ENCODE measurements at regions not wholly inside any gene's neighbourhood (a gene's known extent, or its start where the extent isn't known, plus 50 kb on each side); places are given as distances from the start of the nearest gene placed in this dataset.
"Not testable (repeated sequence)": the region's sequence is repeated elsewhere in the genome, so short reads cannot be mapped to it uniquely, and the experiment has no call there.

DNA sequence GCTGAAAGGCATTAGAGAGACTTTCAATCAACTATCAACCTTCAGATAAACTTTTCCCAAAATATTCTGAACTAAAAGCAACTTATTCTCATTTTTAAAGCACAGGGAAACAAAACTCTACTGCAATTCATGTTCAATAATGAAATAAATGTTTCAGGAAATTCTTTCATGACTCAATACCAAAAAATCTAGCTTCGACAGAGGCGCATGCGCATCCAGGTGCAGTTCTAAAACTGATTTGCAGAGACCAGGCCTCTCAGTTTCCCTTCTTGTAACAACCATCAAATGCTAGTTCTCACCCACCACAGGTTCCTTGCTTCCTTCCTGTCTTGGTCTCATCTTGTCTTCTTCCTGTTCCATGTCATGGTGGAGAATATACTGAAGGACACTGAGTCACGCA lies 55.3 kb upstream of the NRBF2 start:
- no peak for TF ChIP-seq JUND (IDR thresholded peaks at IDR 0.05; ENCODE audit: low read depth)

GRCh38 chr10:63072951-63073350 lies 60.2 kb upstream of the NRBF2 start:
- TF ChIP-seq JUND (IDR thresholded peaks at IDR 0.05; ENCODE audit: low read depth) = no peak
- peak in 1 of 2 experiments; percentile 21 for DNase-seq (ENCODE audit: low read depth in 1 of 2, low spot score in 1 of 2)
- in situ Hi-C loops (cut with HindIII; ENCODE audit: low pct_unique_long_range_greater_than_20kb, low sequenced_read_pairs) = no loop called here

More for the DNA sequence above, 55.3 kb upstream of the NRBF2 start:
- in situ Hi-C loops (cut with HindIII; ENCODE audit: low pct_unique_long_range_greater_than_20kb, low sequenced_read_pairs) = no loop called here
- DNase-seq (ENCODE audit: low read depth in 1 of 2, low spot score in 1 of 2) = no peak

GRCh38 chr10:63071145-63071544 lies 62.0 kb upstream of the NRBF2 start:
- in situ Hi-C loops (cut with HindIII; ENCODE audit: low pct_unique_long_range_greater_than_20kb, low sequenced_read_pairs) = no loop called here
- DNase-seq (ENCODE audit: low read depth in 1 of 2, low spot score in 1 of 2) = peak in 1 of 2 experiments; percentile 24
- no peak for TF ChIP-seq JUND (IDR thresholded peaks at IDR 0.05; ENCODE audit: low read depth)

DNA sequence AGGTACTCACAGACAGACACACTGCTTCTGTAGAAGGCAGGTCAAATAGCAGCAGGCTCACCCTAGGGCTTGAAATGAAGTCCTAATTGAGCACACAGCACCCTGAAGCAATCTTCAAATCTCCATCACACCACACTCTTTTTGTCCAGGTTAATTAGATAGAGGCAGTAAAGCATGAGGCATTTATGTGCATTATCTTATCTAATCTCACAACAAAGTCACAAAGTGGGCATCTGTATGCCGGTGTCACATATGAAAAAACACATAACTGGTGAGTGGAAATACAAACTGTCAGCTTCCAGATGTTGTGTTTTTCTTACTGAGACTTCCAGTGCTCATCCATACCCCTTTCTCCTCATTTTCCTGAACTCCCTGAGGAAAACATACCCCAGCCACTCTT lies 63.8 kb upstream of the NRBF2 start:
- no peak for DNase-seq (ENCODE audit: low read depth in 1 of 2, low spot score in 1 of 2)
- in situ Hi-C loops (cut with HindIII; ENCODE audit: low pct_unique_long_range_greater_than_20kb, low sequenced_read_pairs) = no loop called here
- TF ChIP-seq JUND (IDR thresholded peaks at IDR 0.05; ENCODE audit: low read depth) = no peak

- in situ Hi-C loops (cut with HindIII; ENCODE audit: low pct_unique_long_range_greater_than_20kb, low sequenced_read_pairs) = no loop called here
- DNase-seq (ENCODE audit: low read depth in 1 of 2, low spot score in 1 of 2) = no peak
Measured at GRCh38 chr10:63068246-63068645, 64.9 kb upstream of the NRBF2 start.

GRCh38 chr10:63066606-63067005 lies 66.5 kb upstream of the NRBF2 start:
- no peak for TF ChIP-seq JUND (IDR thresholded peaks at IDR 0.05; ENCODE audit: low read depth)
- no peak for DNase-seq (ENCODE audit: low read depth in 1 of 2, low spot score in 1 of 2)
- in situ Hi-C loops (cut with HindIII; ENCODE audit: low pct_unique_long_range_greater_than_20kb, low sequenced_read_pairs) = no loop called here

More at GRCh38 chr10:63068246-63068645, 64.9 kb upstream of the NRBF2 start:
- no peak for TF ChIP-seq JUND (IDR thresholded peaks at IDR 0.05; ENCODE audit: low read depth)

GRCh38 chr10:63064706-63065105 lies 68.4 kb upstream of the NRBF2 start:
- TF ChIP-seq JUND (IDR thresholded peaks at IDR 0.05; ENCODE audit: low read depth) = no peak
- in situ Hi-C loops (cut with HindIII; ENCODE audit: low pct_unique_long_range_greater_than_20kb, low sequenced_read_pairs) = no loop called here

DNA sequence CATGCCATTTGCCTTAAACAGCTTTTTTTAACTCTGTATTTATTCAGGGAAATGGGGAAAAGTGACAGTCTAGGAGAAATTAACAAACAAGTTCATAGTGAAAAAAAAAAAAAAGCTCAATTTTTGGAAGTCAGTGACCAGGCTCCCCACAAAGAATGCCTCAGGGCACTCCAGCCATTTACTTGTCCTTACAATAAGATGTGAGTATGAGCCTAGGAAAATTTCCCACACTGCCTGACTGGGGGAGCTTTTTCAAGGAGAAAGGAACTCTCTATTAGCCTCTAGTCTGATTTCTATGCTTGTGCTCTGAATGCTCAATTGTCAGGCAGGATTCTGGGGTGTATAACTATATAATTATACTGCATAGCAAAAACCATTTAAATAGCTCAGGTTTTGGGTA lies 74.9 kb upstream of the NRBF2 start:
- in situ Hi-C loops (cut with HindIII; ENCODE audit: low pct_unique_long_range_greater_than_20kb, low sequenced_read_pairs) = no loop called here
- no peak for DNase-seq (ENCODE audit: low read depth in 1 of 2, low spot score in 1 of 2)
- no peak for TF ChIP-seq JUND (IDR thresholded peaks at IDR 0.05; ENCODE audit: low read depth)

More at GRCh38 chr10:63064706-63065105, 68.4 kb upstream of the NRBF2 start:
- DNase-seq (ENCODE audit: low read depth in 1 of 2, low spot score in 1 of 2) = no peak

GRCh38 chr10:63057509-63057908 lies 75.6 kb upstream of the NRBF2 start:
- in situ Hi-C loops (cut with HindIII; ENCODE audit: low pct_unique_long_range_greater_than_20kb, low sequenced_read_pairs) = no loop called here
- DNase-seq (ENCODE audit: low read depth in 1 of 2, low spot score in 1 of 2) = no peak
- no peak for TF ChIP-seq JUND (IDR thresholded peaks at IDR 0.05; ENCODE audit: low read depth)

- DNase-seq (ENCODE audit: low read depth in 1 of 2, low spot score in 1 of 2) = no peak
- in situ Hi-C loops (cut with HindIII; ENCODE audit: low pct_unique_long_range_greater_than_20kb, low sequenced_read_pairs) = no loop called here
- TF ChIP-seq JUND (IDR thresholded peaks at IDR 0.05; ENCODE audit: low read depth) = no peak
Measured at GRCh38 chr10:63055705-63056104, 77.4 kb upstream of the NRBF2 start.

GRCh38 chr10:63054889-63055611 lies 78.1 kb upstream of the NRBF2 start:
- in situ Hi-C loops (cut with HindIII; ENCODE audit: low pct_unique_long_range_greater_than_20kb, low sequenced_read_pairs) = no loop called here
- no peak for DNase-seq (ENCODE audit: low read depth in 1 of 2, low spot score in 1 of 2)
- TF ChIP-seq JUND (IDR thresholded peaks at IDR 0.05; ENCODE audit: low read depth) = no peak

GRCh38 chr10:63052083-63052482 lies 81.0 kb upstream of the NRBF2 start:
- in situ Hi-C loops (cut with HindIII; ENCODE audit: low pct_unique_long_range_greater_than_20kb, low sequenced_read_pairs) = no loop called here
- no peak for DNase-seq (ENCODE audit: low read depth in 1 of 2, low spot score in 1 of 2)
- no peak for TF ChIP-seq JUND (IDR thresholded peaks at IDR 0.05; ENCODE audit: low read depth)

DNA sequence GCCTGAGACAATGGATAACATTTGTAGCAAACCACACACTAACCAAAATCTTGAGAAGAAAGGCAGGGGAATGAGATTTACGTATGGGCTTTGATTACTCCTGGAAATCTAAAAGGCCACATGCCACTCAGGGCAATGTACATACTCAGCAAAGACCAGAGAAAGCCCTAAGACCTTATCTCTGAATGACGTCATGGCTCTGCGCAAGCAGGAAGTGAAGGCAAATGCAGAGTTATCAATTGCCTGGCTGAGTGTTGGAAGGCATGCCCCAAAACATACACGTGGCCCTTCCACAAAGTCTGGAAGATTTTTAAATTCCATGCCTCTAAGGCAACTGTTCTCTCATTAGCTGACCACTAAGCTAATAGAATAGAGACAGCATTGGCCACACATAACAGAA lies 90.9 kb upstream of the NRBF2 start:
- DNase-seq (ENCODE audit: low read depth in 1 of 2, low spot score in 1 of 2) = no peak
- TF ChIP-seq JUND (IDR thresholded peaks at IDR 0.05; ENCODE audit: low read depth) = no peak
- in situ Hi-C loops (cut with HindIII; ENCODE audit: low pct_unique_long_range_greater_than_20kb, low sequenced_read_pairs) = no loop called here

DNA sequence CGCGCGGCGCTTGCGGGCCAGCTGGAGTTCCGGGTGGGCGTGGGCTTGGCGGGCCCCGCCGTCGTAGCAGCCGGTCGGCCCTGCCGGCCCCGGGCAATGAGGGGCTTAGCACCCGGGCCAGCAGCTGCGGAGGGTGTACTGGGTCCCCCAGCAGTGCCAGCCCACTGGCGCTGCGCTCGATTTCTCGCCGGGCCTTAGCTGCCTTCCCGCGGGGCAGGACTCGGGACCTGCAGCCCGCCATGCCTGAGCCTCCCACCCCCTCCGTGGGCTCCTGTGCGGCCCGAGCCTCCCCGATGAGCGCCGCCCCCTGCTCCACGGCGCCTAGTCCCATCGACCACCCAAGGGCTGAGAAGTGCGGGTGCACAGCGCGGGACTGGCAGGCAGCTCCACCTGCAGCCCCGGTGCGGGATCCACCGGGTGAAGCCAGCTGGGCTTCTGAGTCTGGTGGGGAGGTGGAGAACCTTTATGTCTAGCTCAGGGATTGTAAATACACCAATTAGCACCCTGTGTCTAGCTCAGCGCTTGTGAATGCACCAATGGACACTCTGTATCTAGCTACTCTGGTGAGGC lies 99.4 kb upstream of the NRBF2 start:
- in situ Hi-C loops (cut with HindIII; ENCODE audit: low pct_unique_long_range_greater_than_20kb, low sequenced_read_pairs); DNase-seq (ENCODE audit: low read depth in 1 of 2, low spot score in 1 of 2): not testable (repeated sequence)

All from T47D (cell line).